Tibial nerve (tissue), 4 donors: ENCODE measurements at regions not wholly inside any gene's neighbourhood (a gene's known extent, or its start where the extent isn't known, plus 50 kb on each side); places are given as distances from the start of the nearest gene placed in this dataset.

Experiments
- EP300 ChIP-seq, 2 donors: sonication (generic); formaldehyde crosslinking; IDR thresholded peaks; one replicate each; pipeline ENCODE4 v1.6.1; 2017; ENCODE audit warnings: antibody characterized with exemption in 2 of 2, mild to moderate bottlenecking in 1 of 2
- POLR2A ChIP-seq, 2 donors: fragments of 450-650 bp; IDR thresholded peaks; one replicate each; pipeline ENCODE4 v1.6.1; 2017; ENCODE audit warnings: antibody characterized with exemption in 2 of 2, mild to moderate bottlenecking in 2 of 2, moderate library complexity in 2 of 2
- TF ChIP-seq, protein P1 (sequence below), 5 experiments: fragments of 200-600 bp in 3 of 5; fragments of 450-650 bp in 2 of 5; sonication (generic) in 3 of 5; IDR thresholded peaks; one replicate each; pipeline ENCODE4 v1.5.1; 2016 to 2019; ENCODE audit warnings: antibody characterized with exemption in 5 of 5, mild to moderate bottlenecking in 3 of 5, moderate library complexity in 2 of 5

DNA sequence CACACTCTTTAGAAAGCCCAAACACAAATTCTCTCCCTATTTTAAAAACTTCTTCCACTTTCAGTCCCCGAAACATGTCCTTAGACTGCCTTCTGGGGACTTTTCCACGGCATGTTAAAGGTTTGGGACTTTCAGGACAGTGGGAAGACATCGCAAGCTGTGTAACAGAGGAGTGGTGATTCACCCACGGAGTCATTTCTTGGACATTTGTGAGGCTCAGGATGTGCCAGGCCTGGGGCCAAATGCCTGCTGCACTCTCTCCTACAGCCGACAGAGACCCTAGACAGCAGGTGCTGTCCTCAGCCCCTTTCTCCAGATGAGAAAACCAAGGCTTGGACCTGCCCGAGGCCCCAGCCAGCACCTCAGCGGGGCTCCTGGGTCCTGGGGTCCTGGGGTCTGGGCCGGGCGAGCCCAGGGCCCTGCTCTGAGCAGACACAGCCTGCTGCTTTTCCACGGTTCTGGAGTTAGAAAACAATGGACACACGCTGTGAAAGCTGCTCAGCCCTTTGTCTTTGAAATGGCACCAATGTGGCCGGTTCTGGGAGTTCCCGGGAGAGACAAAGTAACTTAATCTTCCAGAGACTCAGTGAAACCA lies 370.2 kb upstream of the SFSWAP start:
- TF ChIP-seq, protein P1, sequence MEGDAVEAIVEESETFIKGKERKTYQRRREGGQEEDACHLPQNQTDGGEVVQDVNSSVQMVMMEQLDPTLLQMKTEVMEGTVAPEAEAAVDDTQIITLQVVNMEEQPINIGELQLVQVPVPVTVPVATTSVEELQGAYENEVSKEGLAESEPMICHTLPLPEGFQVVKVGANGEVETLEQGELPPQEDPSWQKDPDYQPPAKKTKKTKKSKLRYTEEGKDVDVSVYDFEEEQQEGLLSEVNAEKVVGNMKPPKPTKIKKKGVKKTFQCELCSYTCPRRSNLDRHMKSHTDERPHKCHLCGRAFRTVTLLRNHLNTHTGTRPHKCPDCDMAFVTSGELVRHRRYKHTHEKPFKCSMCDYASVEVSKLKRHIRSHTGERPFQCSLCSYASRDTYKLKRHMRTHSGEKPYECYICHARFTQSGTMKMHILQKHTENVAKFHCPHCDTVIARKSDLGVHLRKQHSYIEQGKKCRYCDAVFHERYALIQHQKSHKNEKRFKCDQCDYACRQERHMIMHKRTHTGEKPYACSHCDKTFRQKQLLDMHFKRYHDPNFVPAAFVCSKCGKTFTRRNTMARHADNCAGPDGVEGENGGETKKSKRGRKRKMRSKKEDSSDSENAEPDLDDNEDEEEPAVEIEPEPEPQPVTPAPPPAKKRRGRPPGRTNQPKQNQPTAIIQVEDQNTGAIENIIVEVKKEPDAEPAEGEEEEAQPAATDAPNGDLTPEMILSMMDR (IDR thresholded peaks at IDR 0.05), result no peak
- no peak for TF ChIP-seq POLR2A (IDR thresholded peaks at IDR 0.05)
- TF ChIP-seq EP300 (IDR thresholded peaks at IDR 0.05), result no peak
